ENCODE measurements at regions not wholly inside any gene's neighbourhood (a gene's known extent, or its start where the extent isn't known, plus 50 kb on each side); places are given as distances from the start of the nearest gene placed in this dataset.

DNA sequence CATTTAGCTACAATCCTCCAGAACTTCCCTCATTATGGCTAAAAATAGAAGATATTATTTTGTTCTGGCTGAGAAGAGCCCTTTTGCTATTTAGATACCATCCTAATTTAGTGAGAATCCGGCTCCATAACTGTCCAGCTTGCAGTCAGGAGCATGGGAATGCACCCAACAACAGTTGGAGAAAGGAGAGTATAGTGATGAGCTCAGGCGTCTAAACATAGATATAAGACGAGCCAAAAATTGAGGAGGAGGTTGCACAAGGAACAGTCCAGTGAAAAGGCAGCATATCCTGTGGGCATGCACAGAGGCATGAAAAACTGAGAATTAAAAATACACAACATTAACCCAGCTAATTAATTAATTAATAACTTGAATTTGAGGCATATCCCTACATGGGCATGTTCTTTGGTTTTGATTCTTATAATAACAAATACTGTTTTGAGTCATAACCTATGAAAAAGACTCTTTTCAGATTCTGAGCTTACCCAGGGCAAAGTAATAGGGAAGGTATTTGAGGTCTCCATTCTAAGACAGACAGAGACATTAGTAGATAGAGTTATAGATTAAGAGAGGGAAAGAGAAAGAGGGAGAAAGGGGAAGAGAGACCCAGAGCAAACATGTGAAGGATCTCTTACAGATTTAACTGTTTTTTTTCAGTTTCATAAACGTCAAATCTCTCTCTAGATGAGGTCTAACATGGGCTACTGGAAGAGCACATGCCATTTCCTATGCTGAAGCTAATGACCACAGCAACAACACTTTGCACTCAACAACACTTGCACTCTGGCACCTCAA, 311.2 kb downstream of the OSR1 start:
- peaks cover 2% of the 10 kb centered on the region; the same call in 1 of the 2 replicates for H3K4me1 ChIP-seq (ENCODE audit: control insufficient read depth, insufficient read depth, low read length)
- no peaks in the 10 kb centered on the region for H3K36me3 ChIP-seq (ENCODE audit: control insufficient read depth in 2 of 2, insufficient read depth in 1 of 2, low read length in 2 of 2)
- no peaks in the 10 kb centered on the region for H3K9me3 ChIP-seq (ENCODE audit: control insufficient read depth, insufficient read depth, low read depth, low read length)
- no peak overlapping the region for H3K4me3 ChIP-seq (ENCODE audit: low read depth, low read length)
- ChIA-PET POLR2A (no interaction called here), CTCF (interaction anchor here (0.6 to 0.7 kb wide), 2 partner anchors 62 to 425 kb away, joined by 3 read pairs; no protein-coding TSS in a partner anchor)
- H3K27ac ChIP-seq (ENCODE audit: extremely low read depth, low read depth, low read length), result no peak overlapping the region
- TF ChIP-seq YY1 (tag by site-specific recombination; IDR thresholded peaks at IDR 0.05) (no peak), ZNF366 (tag by site-specific recombination; conservative IDR thresholded peaks at IDR 0.05) (no peak), ZNF768 (tag by site-specific recombination; IDR thresholded peaks at IDR 0.05) (no peak), GLI2 (tag by site-specific recombination; IDR thresholded peaks at IDR 0.05; ENCODE audit: borderline replicate concordance, low read depth) (no peak)
- TF ChIP-seq, protein P1, sequence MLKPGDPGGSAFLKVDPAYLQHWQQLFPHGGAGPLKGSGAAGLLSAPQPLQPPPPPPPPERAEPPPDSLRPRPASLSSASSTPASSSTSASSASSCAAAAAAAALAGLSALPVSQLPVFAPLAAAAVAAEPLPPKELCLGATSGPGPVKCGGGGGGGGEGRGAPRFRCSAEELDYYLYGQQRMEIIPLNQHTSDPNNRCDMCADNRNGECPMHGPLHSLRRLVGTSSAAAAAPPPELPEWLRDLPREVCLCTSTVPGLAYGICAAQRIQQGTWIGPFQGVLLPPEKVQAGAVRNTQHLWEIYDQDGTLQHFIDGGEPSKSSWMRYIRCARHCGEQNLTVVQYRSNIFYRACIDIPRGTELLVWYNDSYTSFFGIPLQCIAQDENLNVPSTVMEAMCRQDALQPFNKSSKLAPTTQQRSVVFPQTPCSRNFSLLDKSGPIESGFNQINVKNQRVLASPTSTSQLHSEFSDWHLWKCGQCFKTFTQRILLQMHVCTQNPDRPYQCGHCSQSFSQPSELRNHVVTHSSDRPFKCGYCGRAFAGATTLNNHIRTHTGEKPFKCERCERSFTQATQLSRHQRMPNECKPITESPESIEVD (tag by site-specific recombination; IDR thresholded peaks at IDR 0.05), result no peak
- TF ChIP-seq, protein P2, sequence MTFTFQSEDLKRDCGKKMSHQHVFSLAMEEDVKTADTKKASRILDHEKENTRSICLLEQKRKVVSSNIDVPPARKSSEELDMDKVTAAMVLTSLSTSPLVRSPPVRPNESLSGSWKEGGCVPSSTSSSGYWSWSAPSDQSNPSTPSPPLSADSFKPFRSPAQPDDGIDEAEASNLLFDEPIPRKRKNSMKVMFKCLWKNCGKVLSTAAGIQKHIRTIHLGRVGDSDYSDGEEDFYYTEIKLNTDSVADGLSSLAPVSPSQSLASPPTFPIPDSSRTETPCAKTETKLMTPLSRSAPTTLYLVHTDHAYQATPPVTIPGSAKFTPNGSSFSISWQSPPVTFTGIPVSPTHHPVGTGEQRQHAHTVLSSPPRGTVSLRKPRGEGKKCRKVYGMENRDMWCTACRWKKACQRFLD (tag by site-specific recombination; IDR thresholded peaks at IDR 0.05), result no peak

DNA sequence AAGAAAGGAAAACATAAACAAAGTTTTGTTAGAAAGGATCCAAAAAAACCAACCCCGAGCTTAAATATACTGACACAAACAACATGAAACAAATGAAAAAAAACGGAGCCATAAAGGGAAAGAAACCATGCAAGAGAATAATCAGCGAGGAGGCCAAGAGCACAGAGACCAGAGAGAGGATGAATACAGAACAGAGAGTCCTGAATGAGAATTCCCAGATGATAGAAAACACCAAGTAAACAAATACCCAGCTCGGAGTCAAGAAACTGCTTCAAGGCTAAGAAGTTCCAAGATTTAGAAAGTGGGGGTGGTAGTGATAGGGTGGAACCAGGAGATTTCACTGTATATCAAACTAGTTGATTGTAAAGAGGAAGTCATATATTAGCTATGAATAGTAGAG, 313.3 kb downstream of the OSR1 start:
- Histone ChIP-seq H3K4me3 (ENCODE audit: low read depth, low read length) (no peak overlapping the region), H3K9me3 (ENCODE audit: control insufficient read depth, insufficient read depth, low read depth, low read length) (no peaks in the 10 kb centered on the region), H3K27ac (ENCODE audit: extremely low read depth, low read depth, low read length) (no peak overlapping the region), H3K36me3 (ENCODE audit: control insufficient read depth in 2 of 2, insufficient read depth in 1 of 2, low read length in 2 of 2) (no peaks in the 10 kb centered on the region), H3K4me1 (ENCODE audit: control insufficient read depth, insufficient read depth, low read length) (peaks cover 2% of the 10 kb centered on the region; the same call in 1 of the 2 replicates)
- CTCF ChIA-PET, result interaction anchor here (0.6 to 0.7 kb wide), 3 partner anchors 133 to 597 kb away, joined by 3 read pairs; no protein-coding TSS in a partner anchor
- no peak for TF ChIP-seq ZBTB21 (tag by site-specific recombination; IDR thresholded peaks at IDR 0.05)
- TF ChIP-seq ZNF112 (tag by site-specific recombination; IDR thresholded peaks at IDR 0.05), result no peak
- no peak for TF ChIP-seq ELK4 (IDR thresholded peaks at IDR 0.05; ENCODE audit: borderline replicate concordance, low read depth, low read length)
- TF ChIP-seq, protein P3, sequence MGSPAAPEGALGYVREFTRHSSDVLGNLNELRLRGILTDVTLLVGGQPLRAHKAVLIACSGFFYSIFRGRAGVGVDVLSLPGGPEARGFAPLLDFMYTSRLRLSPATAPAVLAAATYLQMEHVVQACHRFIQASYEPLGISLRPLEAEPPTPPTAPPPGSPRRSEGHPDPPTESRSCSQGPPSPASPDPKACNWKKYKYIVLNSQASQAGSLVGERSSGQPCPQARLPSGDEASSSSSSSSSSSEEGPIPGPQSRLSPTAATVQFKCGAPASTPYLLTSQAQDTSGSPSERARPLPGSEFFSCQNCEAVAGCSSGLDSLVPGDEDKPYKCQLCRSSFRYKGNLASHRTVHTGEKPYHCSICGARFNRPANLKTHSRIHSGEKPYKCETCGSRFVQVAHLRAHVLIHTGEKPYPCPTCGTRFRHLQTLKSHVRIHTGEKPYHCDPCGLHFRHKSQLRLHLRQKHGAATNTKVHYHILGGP (tag by site-specific recombination; IDR thresholded peaks at IDR 0.05), result no peak
- TF ChIP-seq, protein P4, sequence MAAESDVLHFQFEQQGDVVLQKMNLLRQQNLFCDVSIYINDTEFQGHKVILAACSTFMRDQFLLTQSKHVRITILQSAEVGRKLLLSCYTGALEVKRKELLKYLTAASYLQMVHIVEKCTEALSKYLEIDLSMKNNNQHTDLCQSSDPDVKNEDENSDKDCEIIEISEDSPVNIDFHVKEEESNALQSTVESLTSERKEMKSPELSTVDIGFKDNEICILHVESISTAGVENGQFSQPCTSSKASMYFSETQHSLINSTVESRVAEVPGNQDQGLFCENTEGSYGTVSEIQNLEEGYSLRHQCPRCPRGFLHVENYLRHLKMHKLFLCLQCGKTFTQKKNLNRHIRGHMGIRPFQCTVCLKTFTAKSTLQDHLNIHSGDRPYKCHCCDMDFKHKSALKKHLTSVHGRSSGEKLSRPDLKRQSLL (tag by site-specific recombination; IDR thresholded peaks at IDR 0.05), result no peak
- POLR2A ChIA-PET, result no interaction called here

DNA sequence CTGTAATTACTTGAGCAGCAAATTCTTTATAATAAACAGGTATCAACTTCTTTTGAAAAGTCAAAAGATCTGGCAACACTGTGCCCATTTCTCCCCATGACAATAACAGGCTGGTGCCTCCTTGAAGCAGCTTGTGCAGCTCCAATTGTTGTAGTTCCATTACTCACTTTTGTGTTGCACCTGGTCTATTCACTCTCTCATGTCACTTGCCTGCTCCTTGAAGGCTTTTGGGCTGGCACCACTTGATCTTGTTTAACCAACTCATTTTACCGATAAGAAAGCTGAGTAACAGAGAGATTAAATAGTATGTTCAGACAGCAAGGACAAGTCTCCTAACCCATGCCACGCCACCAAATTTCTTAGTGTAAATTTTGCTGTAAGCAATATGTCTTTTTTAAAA, 314.5 kb downstream of the OSR1 start:
- ChIA-PET CTCF (no interaction called here), POLR2A (no interaction called here)
- H3K4me1 ChIP-seq (ENCODE audit: control insufficient read depth, insufficient read depth, low read length), result peaks cover 2% of the 10 kb centered on the region; the same call in 1 of the 2 replicates
- H3K4me3 ChIP-seq (ENCODE audit: low read depth, low read length), result no peak overlapping the region
- no peak overlapping the region for H3K27ac ChIP-seq (ENCODE audit: extremely low read depth, low read depth, low read length)
- TF ChIP-seq ZNF785 (tag by site-specific recombination; IDR thresholded peaks at IDR 0.05), result no peak
- TF ChIP-seq ZNF394 (tag by site-specific recombination; IDR thresholded peaks at IDR 0.05; ENCODE audit: borderline replicate concordance), result no peak
- no peak for TF ChIP-seq ZNF621 (tag by site-specific recombination; IDR thresholded peaks at IDR 0.05)
- no peaks in the 10 kb centered on the region for H3K9me3 ChIP-seq (ENCODE audit: control insufficient read depth, insufficient read depth, low read depth, low read length)
- no peaks in the 10 kb centered on the region for H3K36me3 ChIP-seq (ENCODE audit: control insufficient read depth in 2 of 2, insufficient read depth in 1 of 2, low read length in 2 of 2)

Measured in HEK293 (cell line).